ENCODE measurements at regions not wholly inside any gene's neighbourhood (a gene's known extent, or its start where the extent isn't known, plus 50 kb on each side); places are given as distances from the start of the nearest gene placed in this dataset.

DNA sequence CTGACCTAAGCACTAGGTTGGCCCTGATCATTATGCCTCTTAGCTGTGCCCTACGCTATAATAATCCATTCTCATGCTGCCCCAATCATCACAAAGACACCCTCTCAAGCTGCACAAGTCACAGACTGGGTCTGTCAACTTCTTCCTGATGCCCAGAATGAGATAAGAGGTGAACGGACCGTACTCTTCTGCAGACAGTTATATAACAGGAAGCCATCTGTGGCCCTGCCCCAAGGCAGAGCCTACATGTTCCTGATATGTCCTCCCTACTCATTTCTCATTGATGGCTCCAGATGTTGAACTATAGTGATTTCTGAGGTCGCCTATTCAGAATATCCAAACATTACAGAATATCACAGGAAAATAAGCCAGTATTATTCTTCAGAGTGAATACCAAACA lies 471.6 kb upstream of the ERCC4 start (continued):
- TF ChIP-seq, protein P1, sequence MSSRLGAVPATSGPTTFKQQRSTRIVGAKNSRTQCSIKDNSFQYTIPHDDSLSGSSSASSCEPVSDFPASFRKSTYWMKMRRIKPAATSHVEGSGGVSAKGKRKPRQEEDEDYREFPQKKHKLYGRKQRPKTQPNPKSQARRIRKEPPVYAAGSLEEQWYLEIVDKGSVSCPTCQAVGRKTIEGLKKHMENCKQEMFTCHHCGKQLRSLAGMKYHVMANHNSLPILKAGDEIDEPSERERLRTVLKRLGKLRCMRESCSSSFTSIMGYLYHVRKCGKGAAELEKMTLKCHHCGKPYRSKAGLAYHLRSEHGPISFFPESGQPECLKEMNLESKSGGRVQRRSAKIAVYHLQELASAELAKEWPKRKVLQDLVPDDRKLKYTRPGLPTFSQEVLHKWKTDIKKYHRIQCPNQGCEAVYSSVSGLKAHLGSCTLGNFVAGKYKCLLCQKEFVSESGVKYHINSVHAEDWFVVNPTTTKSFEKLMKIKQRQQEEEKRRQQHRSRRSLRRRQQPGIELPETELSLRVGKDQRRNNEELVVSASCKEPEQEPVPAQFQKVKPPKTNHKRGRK (tag; IDR thresholded peaks at IDR 0.05), result no peak

DNA sequence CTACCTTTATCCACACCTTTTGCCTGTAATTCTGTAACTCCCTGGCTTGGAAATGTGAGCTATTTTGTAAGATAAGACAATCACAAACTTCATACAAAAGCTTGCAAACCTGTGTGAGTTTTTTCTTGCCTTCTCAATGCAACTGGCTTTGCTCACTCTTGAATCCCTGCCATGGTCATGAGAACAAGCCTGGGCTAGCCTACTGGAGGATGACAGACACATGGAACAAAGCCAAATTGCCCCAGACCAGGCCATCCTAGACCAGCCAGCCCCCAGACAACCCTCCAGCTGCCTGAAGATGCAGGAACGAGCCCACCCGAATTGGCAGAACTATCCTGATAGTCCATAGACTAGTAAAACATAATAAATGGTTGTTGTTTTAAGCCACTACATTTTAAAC lies 466.6 kb upstream of the ERCC4 start:
- Histone ChIP-seq H3K9me1 (ENCODE audit: control insufficient read depth, insufficient read depth, low read length) (no peaks in the 10 kb centered on the region), H3K4me1 (replicated peaks in 1 of 2; ENCODE audit: control insufficient read depth in 2 of 2, insufficient read depth in 2 of 2, low read length in 2 of 2) (no peaks in the 10 kb centered on the region), H3K9ac (ENCODE audit: insufficient read depth in 1 of 2, low read depth in 2 of 2, low read length in 2 of 2) (no peak overlapping the region), H3K4me3 (no peak overlapping the region), H2AFZ (ENCODE audit: low read depth, low read length) (no peak overlapping the region), H3K9me3 (replicated peaks; ENCODE audit: control insufficient read depth, insufficient read depth, low read depth, low read length) (no peaks in the 10 kb centered on the region), H3K4me2 (ENCODE audit: insufficient read depth, low read length) (no peak overlapping the region), H3K27me3 (ENCODE audit: control insufficient read depth in 2 of 2, insufficient read depth in 2 of 2, low read length in 2 of 2) (no peaks in the 10 kb centered on the region), H3K79me2 (ENCODE audit: control insufficient read depth, insufficient read depth, low read length) (no peaks in the 10 kb centered on the region), H3K36me3 (ENCODE audit: control insufficient read depth, insufficient read depth, low read length) (no peaks in the 10 kb centered on the region), H3K27ac (ENCODE audit: extremely low read depth, low read depth, low read length) (no peak overlapping the region), H4K20me1 (replicated peaks; ENCODE audit: control insufficient read depth, insufficient read depth, low read length) (no peaks in the 10 kb centered on the region)
- ChIA-PET CTCF (ENCODE audit: low intra/inter-chr PET ratio) (interaction anchor here (2.0 kb wide), 1 partner anchor 27 kb away, joined by 10 read pairs; no protein-coding TSS in a partner anchor), POLR2A (no interaction called here)
- DNase-seq (ENCODE audit: extremely low read depth in 1 of 4, low spot score in 3 of 4) (no peak), ATAC-seq (no peak), FAIRE-seq (no peak)
- TF ChIP-seq TARDBP (IDR thresholded peaks at IDR 0.05), result no peak
- TF ChIP-seq HEY1 (CRISPR knock-in tag; IDR thresholded peaks at IDR 0.05; ENCODE audit: borderline replicate concordance), result no peak
- in situ Hi-C loops (cut with MboI) (no loop called here), intact Hi-C loops (cut with micrococcal nuclease) (loop anchor here (5.0 kb wide), 2 partner anchors 556 to 996 kb away; no protein-coding TSS in a partner anchor)
- WGBS (ENCODE audit: insufficient coverage, low coverage, missing lambda C conversion rate), result 0% methylated on average over 2 of the region's 2 CpGs
- BruUV-seq (replicated peaks), result no TSS peak
